Upper lobe of left lung (tissue), 4 donors: ENCODE measurements at regions not wholly inside any gene's neighbourhood (a gene's known extent, or its start where the extent isn't known, plus 50 kb on each side); places are given as distances from the start of the nearest gene placed in this dataset.

ENCODE experiments used
- POLR2A ChIP-seq, 4 donors: fragments of 450-650 bp; IDR thresholded peaks; one replicate each; pipeline ENCODE4 v1.5.1; 2016 to 2017; ENCODE audit warnings: antibody characterized with exemption in 4 of 4, mild to moderate bottlenecking in 2 of 4
- TF ChIP-seq, protein P1 (sequence below), 6 experiments: fragments of 450-650 bp in 4 of 6; fragments of 200-600 bp in 2 of 6; sonication (generic) in 2 of 6; IDR thresholded peaks; one replicate each; pipeline ENCODE4 v1.5.1; 2016 to 2019; ENCODE audit warnings: antibody characterized with exemption in 6 of 6

DNA sequence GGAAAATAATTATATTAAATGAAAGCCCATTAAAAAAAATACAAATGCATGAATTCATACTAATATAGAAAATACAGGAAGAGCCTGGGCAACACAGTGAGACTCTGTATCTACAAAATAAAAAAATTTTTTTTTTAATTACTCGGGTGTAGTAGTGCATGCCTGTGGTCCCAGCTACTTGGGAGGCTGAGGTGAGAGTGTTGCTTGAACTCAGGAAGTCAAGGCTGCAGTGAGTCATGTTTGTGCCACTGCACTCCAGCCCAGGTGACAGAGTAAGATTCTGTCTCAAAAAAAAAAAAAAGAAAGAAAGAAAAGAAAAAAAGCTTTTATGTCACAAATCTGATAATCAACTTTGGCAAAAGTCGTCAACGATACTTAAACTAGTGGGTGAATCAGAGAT is 80.6 kb upstream of the PLEKHA5 start:
- TF ChIP-seq, protein P1, sequence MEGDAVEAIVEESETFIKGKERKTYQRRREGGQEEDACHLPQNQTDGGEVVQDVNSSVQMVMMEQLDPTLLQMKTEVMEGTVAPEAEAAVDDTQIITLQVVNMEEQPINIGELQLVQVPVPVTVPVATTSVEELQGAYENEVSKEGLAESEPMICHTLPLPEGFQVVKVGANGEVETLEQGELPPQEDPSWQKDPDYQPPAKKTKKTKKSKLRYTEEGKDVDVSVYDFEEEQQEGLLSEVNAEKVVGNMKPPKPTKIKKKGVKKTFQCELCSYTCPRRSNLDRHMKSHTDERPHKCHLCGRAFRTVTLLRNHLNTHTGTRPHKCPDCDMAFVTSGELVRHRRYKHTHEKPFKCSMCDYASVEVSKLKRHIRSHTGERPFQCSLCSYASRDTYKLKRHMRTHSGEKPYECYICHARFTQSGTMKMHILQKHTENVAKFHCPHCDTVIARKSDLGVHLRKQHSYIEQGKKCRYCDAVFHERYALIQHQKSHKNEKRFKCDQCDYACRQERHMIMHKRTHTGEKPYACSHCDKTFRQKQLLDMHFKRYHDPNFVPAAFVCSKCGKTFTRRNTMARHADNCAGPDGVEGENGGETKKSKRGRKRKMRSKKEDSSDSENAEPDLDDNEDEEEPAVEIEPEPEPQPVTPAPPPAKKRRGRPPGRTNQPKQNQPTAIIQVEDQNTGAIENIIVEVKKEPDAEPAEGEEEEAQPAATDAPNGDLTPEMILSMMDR (IDR thresholded peaks at IDR 0.05), result no peak
- TF ChIP-seq POLR2A (IDR thresholded peaks at IDR 0.05), result no peak
